Activated CD8-positive, alpha-beta memory T cell treated with anti-CD3 and anti-CD28 coated beads for 24 hours (primary cell): ENCODE measurements at regions not wholly inside any gene's neighbourhood (a gene's known extent, or its start where the extent isn't known, plus 50 kb on each side); places are given as distances from the start of the nearest gene placed in this dataset.

Source experiments
- DNase-seq: peaks from one replicate; pipeline ENCODE4 v3.0.0-alpha.2; 2020

DNA sequence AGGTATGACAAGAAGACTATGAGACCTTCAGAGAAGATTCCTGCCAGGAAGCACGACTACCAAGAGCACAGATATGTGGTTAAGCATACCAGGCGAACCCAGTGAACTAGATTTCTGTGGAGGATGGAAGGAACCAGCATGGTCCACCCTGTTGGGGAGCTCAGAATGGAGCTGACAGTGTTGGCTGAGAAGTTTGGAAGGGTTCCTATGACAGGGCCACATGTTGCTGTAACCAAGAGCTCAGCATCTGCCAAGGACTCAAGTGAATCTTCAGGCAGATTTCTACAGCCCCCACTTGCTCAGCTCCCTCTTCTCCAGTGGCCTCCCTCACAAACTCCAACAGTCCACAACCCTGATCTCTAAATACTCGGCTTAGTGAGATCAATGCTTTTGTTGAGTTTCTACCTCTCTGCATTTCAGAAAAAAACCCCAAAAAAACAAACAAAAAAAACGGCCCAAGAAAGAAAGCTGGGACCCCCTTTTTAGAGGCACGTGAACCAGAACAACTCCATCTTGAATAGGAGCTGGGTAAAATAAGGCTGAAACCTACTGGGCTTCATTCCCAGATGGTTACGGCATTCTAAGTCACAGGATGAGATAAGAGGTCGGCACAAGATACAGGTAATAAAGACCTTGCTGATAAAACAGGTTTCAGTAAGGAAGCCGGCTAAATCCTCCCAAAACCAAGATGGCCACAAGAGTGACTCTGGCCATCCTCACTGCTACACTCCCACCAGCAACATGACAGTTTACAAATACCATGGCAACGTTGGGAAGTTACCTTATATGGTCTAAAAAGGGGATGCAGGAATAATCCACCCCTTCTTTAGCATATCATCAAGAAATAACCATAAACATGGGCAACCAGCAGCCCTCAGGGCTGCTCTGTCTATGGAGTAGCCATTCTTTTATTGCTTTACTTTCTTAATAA is 691.1 kb downstream of the UQCRFS1 start:
- no peak for DNase-seq

DNA sequence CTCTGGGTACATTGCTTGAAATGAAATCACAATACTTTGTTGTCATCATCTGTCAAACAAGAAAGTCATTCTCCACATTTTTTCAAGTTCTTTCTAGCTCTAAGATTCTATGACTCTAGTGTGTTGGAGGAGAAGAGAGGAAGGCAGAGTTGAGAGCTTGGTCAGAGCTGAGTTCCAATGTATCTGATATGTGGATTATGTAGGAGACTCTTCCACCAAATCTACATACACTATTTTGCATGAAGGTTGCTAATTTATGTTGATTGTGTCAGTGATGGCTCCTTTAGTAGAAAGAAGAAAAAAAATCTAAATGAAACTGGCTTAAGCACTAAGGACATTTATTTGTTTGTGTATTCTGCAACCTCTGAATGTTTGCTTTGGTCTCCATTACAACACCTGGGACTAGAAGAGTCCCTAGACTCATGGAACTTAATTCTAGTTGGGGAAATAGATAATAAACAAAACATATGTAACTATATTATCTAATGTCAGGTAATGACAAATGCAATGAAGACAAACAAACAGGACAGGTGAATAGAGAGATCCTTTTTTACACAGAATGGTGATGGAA is 691.9 kb downstream of the UQCRFS1 start:
- DNase-seq = no peak

DNA sequence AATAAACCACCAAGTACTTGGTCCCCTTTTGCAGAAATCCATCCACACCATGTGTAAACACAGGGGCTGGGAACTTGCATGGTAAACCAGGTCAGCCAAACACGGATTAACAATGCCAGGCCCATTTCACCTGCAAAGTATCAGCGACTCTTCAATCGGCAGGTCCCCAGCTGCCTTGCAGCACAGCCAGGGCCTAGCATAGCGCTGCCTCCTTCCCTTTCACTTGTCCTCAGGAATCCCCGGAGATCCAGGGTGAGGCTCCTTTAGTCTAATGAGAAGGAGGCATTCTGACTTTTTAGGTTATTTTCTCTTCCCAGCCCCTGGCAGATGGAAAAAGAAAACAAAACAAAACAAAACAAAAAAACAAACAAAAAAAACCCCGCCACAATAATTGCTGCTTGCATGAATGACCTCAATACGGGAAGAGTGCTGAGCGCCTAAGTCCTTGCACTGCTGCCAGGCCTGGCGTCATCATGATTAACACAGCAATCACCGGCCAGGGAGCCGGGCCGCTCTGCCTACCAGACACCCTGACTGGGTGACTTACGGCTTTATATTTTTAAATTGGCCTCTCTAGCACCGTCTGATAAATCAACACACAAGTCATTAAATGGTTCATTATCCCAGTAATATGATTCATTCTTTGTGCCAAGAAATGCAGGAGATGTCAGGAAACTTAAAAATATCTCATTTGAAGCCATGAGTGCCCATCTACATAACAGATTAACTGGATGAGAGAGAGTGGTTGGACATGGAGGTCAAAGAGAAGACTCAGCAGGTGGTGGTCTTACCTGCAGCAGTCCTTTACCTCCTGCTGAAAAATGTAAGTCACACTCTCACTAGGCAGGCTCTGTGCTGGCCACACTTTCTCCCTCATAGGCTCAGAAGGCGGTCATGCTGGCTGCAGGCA is 692.7 kb downstream of the UQCRFS1 start:
- no peak for DNase-seq

DNA sequence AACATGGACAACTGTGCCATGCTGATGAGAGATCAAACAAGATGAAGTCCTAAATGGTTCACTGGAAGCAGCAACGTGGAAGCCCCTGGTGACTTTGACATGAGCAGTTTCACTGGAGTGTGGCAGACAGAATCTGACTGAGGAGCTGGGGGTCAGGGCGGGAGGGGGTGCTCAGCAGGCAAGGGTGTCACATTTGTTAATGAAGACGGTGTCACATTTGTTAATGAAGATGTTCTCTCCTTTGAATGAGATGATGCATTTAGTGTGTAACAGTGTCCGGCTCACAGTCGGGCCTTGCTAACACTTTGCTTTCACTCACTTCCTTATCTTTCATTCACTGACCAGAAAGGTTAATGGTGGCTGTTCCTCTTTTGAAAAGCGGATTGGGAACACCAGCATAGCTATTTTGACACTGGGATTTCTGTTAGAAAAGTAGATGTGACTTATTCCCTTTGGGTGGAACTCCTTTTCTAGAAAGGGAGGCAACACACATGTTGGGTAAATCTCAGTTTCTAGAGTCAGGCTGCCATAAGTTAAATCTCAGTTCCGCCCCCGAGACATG is 693.7 kb downstream of the UQCRFS1 start:
- no peak for DNase-seq

DNA sequence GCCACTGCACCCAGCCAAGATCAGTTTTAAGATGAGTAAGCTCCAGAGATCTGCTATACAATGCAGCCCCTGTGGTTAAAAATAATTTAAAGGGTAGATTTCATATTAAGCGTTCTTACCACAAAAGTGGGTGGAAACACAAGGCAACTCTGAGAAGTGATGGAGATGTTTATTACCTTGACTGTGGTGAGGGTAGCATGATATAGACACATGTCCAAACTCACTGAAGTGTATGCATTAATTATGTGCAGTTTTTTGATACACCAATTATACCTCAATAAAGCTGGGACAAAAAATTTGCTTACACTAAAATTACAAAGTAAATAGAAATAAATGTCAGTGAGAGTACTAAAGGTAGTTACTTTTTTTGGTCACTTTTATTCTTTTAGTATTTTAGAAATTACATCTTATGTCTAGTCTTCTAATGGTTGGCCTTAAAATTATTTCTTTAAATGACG is 696.5 kb downstream of the UQCRFS1 start:
- no peak for DNase-seq

DNA sequence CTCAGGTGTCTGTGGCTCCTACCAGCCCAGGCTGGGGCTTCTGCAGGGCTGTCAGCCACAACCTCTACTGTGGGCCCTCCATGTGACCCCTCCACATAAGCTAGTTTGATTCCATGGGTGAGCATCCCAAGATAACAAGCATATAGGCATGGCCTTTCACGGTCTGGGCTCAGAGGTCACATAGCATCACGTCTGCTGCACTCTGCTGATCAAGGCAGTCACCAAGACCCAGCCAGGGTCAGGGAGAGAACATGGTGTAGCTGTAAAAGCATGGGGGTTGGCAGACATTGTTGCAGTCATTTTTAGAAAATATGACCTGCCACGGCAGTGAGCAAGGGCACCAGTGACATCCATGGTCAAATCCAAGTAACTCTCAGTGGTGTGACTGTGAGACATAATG is 698.8 kb downstream of the UQCRFS1 start:
- no peak for DNase-seq

DNA sequence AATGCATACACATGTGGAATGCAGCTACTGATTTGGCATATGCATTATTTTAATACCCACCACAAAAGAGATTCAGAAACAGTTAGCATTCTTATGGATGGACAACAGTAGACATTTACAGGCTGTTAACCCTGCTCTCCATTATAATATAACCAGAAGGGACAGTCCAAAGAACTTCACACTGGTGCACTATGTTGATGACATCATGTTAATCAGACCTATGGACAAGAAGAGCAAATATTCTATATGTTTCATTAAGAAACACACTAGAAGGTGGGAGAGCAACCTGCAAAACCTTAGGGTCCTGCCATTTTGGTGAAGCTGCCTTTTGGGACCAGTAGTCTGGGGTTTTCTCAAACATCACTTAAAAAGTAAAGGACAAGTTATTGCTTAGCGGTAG is 701.3 kb downstream of the UQCRFS1 start:
- no peak for DNase-seq

DNA sequence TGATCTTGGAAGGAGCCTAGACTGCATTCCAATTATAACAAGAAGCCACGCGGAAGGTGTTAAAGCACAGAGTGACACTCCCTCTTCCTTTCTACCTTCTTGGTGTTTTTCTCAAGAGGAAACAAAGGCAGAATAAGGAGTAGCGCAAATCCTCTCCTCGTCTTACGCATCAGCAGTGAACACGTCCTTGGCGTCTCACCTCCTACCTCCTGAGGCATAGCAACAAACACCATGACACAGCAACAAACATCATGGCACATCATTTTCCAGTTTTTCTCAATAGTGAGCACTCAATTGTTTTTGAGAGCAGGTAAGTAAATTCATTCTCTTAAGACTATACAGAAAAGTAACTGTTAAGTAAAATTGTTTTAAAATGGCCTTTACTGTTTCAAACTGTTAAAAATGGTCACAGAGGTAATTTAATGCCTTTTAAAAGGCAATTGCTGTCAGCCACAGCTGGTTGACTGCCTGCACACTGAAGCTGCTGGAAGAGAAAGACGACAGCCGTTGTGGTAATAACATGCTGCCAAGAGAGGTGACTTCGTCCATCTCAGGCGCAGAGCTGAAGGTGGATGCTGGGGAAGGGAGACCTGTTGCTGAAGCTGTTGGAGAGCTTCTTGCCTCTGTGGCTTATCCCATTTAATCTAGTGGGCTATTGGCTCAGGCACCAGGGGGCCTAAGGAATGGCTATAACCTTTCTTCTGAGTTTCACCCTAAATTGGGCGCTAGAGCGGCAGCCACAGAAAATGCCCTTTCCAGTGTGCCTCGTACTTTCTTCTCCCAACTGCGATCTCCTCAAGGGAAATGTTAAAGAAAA is 703.7 kb downstream of the UQCRFS1 start:
- no peak for DNase-seq

DNA sequence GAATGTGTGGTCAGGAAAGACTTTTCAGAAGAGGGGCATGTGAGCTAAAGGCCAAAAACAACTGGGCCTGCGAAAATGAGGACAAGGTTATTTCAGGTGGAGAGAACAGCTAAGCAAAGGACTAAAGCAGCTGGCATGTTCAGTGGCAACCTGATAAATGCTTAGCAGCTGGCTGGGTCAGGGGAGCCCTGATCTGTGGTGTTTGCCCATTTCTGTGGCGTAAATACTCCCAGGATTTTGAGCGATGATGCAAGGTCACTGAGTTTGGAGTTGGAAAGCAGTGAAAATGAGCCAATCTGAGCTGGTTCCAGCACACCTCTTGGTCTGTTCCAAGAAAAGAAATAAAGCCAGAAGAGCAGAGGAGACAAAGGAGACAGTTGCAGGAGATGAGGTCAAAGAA is 704.3 kb downstream of the UQCRFS1 start:
- no peak for DNase-seq

DNA sequence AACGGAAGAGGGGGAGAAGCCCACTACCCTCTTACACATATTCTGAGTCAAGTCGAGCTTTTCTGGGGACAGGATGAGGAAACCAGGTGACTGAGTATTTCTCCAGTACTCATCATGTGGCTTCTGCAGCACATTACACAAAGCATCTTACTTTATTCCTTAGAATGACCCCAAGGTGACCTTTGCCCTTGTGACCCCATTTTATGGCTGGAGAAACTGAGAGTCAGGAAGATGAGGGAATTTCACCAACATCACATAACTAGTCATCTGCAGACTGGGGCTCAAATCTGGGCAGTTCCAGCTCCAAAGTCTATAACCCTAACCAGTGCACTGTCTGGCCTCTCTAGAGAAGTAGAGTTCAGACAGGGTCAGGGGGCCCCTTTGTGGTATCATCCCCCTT is 707.0 kb downstream of the UQCRFS1 start:
- no peak for DNase-seq

DNA sequence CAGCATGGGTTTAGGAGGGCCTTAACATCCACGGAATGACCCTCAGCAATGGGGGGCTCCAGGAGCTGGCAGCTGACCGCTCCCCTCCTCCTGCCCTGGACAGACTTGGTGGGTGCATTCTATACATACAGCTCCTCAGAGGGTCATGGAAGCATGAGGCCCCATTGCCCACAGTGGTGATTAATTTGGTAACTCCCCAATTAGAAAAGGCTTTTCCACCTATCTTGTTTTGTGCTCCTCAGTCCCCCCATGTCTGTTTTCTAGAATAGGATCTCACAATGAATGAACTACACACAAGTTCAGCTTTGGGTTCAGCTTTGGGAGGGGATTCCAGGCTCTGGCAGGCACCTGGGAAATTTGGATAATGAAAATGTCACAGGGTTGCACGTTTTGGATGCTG is 707.8 kb downstream of the UQCRFS1 start:
- no peak for DNase-seq

DNA sequence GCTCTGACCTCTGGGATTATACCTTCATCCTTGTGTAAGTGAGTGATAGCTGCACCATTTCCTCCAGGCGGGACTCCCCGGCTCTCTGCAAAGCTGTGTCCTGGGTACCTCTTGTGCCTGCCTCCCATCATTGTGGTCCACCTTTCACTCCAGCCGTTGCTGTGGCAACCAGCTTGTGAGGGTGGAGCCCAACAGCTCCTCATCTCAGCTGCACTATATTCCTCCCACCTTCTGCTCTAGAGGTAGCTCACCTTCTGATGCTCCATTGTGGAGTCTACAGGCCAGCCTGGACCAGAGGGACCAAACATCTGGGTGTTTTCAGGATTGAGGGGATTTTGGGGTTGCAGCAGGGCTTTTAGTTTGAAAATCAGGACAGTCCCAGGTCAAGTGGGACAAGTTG is 708.2 kb downstream of the UQCRFS1 start:
- no peak for DNase-seq

DNA sequence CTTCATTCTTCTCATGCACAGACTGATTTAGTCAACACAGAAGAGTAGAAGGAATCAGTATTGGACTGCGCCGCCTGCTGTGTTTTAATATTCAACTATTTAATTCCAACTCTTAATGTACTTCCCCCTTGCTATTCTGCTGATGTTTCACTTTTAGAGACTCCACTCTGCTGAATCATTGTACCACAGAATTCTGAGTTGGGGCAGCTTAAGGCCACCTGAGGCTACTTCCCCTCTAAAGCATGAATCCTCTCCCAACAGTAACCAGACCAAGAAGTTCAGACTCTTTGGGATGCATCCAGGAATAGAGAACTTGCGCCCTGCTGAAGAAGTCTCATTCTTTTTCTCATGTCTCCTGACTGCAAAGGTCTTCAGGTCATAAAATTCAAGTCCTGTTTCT is 708.8 kb downstream of the UQCRFS1 start:
- no peak for DNase-seq

DNA sequence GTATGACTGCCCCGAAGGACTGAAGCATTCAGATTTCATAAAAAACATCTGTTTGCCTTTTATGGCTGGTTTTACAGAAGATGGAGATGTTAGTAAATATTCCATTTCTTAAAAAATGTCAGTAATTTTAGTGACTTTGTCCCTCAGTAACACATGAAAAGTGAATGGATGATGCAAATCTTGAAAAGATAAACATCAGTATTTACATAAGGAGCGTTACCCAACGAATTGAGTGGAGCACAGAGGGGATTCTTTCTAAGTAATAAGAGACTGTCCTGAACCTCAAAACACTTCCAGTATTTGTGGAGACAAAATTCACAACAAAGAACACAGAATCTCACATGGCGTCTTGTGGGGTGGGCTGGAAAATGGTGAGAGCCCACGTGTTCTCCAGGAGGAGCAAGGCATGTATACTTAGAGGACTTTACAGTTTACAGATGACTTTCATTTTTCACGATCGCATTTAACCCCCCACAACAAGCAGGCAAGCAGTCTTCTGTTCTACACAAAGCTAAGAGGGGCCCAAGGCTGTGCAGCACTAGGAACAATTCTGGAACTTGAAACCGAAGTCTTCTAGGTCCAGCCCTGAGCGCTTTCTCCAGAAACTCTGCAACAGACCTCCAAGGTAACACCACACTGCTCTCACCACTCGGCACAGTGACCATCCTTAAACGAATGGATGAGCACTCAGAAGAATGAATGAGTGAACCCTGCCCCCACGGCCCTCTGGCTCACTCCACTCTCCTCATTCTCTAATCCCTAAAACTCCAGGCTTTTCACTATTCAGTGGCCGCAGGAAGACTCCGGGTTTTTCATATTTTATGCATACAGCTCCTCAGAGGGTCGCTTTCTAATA is 709.8 kb downstream of the UQCRFS1 start:
- DNase-seq = no peak

DNA sequence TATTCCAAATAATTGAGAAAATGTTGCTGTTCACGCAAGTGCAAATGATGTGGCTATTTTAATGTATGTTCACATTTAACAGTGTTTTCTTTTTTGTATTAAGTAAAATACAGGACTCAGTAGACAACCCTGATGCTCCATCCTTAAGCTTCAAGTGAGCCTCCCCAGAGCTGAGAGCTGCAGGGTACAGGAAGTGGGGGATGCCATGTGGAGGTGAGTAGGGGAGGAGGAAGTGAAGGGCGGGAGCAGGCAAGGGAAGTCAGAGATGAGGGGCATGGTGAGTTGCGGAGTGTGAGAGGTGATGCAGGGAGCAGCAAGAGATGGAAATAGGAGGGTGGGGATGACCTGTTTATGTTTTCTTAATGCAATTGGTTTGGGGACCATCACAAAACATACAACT is 711.0 kb downstream of the UQCRFS1 start:
- DNase-seq = no peak

DNA sequence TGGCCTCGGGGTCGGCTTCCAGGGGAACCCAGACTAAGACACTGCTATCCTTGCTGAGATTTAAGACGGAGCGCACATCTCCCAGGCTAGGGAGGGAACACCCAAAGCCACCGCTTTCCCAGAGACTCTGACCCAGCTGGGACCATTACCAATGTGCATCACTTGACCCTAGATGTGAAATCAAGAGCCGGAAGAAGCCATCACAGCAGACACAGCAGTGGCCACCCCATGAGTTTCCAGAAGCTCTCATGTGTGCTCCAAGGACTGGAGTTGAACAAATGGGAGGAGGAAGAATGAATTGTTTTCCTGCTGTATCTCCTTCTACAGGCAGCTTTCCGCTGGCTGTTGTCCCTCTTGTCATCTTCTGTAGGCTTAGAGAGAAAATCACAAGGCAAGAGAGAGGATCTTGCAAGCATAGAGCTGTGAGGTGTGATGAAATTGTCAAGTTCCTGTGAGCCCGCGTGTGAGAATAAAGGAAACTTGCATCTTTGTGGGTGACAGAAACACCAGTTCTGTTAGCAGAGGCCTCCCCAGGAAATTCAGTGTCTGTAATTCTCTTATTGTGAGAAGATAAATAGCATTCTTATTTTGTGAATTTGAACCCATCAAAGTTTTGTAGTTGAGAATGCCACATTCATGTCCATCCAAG is 711.8 kb downstream of the UQCRFS1 start:
- DNase-seq = no peak

DNA sequence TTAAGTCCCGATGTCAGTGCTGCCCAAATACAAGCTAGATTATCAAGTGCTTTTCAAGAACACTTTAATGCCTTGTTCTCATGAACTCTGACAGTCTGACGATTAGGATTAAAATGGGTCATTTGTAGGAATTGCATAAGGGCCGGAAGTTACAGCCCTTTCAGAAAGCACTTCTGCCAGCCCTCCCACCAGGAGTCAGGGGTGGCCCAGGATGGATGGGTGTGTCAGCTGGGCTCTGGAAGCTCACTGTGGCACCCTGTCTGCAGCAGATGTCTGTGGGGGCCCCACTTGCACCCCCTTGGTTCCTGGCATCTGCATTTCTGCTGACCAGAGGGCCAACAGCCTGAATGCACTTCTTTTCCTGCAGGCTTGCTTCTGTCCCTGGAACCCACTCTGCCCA is 712.7 kb downstream of the UQCRFS1 start:
- DNase-seq = no peak

DNA sequence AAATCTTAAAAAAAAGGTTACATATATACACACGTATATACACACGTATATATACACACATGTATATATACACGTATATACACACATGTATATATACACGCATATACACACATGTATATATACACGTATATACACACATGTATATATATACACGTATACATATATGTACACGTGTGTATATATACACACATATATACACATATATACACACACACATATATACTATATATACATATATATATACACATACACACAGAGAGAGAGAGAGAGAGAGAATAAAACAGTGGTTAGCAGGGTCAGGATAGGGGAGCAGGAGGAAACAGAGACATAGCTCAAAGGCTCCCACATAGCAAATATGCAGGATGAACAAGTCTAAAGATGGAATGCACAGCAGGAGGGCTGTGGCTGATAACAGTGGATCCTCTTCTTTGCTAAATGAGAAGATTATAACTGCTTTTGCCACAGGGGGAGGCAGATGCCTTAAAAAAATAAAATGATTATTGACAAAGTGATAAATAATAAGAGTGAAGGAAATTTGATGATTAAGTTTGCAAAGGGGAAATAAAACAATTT is 714.5 kb downstream of the UQCRFS1 start:
- no peak for DNase-seq

DNA sequence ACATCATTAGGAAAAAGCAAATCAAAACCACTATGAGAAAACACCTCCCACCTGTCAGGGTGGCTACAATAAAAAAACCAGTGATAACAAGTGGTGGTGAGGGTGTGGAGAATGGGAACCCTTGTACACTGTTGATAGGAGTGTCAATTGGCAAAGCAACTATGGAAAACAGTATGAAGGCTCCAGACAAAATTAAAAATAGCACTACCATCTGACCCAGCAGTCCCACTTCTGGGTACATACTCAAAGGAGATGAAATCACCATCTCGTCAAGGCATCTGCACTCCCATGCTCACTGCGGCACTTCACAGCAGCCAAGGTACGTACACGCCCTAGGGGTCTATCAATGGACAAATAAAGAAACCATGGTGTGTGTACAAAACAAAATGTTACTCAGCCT is 715.1 kb downstream of the UQCRFS1 start:
- DNase-seq = no peak

DNA sequence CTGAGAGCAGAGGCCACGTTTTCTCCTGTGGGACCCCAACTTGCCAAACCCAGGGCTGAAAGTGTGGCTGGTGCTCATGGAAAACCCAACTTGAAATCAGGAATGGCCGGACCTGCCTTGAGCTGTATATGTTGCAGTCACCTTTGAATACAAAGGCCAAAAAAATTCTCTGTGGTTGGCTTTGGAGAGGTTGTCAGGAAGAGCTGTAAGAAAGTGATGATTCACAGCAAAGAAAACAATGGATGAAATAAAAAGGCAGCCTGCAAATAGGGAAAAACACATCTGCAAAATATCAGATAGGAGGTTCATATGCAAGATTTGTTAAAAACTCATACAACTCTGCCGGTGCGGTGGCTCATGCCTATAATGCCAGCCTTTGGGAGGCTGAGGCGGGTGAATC is 715.8 kb downstream of the UQCRFS1 start:
- DNase-seq = no peak
